Lower lobe of right lung (tissue), 2 donors: ENCODE measurements at regions not wholly inside any gene's neighbourhood (a gene's known extent, or its start where the extent isn't known, plus 50 kb on each side); places are given as distances from the start of the nearest gene placed in this dataset.

Source experiments
- ATAC-seq, 2 donors: fragments of 200-7000 bp; cut with Tn5 transposase; one replicate each; pipeline ENCODE4 v1.9.1; 2020 to 2022; ENCODE audit warnings: mild to moderate bottlenecking in 2 of 2, moderate library complexity in 2 of 2
- DNase-seq: peaks from one replicate; pipeline ENCODE4 v3.0.0-alpha.2; 2020
- H3K27ac ChIP-seq: fragments of 200-600 bp; one replicate; pipeline ENCODE4 v1.8.0; 2022
- H3K27me3 ChIP-seq: fragments of 200-600 bp; one replicate; pipeline ENCODE4 v1.8.0; 2022; ENCODE audit warnings: low read depth
- H3K36me3 ChIP-seq: fragments of 200-600 bp; one replicate; pipeline ENCODE4 v1.8.0; 2022; ENCODE audit warnings: mild to moderate bottlenecking
- H3K4me1 ChIP-seq: fragments of 200-600 bp; one replicate; pipeline ENCODE4 v1.8.0; 2022
- H3K4me3 ChIP-seq: fragments of 200-600 bp; one replicate; pipeline ENCODE4 v1.8.0; 2022; ENCODE audit warnings: mild to moderate bottlenecking
- H3K9me3 ChIP-seq: fragments of 200-600 bp; one replicate; pipeline ENCODE4 v1.8.0; 2022
- intact Hi-C: fragments of 100-400 bp; cut with DNase I; formaldehyde crosslinking; loops from one replicate; pipeline ENCODE4 v1.11.0; 2022
- TF ChIP-seq, protein P1 (sequence below): fragments of 200-600 bp; IDR thresholded peaks from one replicate; pipeline ENCODE4 v1.8.0; 2022; ENCODE audit warnings: antibody characterized with exemption, mild to moderate bottlenecking
- donor health status: DM: no; HTN: yes; CAD: no; lungs with severe emphysema.

GRCh38 chr2:40874380-40874779 is 422.5 kb upstream of the SLC8A1 start:
- no peak for ATAC-seq
- TF ChIP-seq, protein P1, sequence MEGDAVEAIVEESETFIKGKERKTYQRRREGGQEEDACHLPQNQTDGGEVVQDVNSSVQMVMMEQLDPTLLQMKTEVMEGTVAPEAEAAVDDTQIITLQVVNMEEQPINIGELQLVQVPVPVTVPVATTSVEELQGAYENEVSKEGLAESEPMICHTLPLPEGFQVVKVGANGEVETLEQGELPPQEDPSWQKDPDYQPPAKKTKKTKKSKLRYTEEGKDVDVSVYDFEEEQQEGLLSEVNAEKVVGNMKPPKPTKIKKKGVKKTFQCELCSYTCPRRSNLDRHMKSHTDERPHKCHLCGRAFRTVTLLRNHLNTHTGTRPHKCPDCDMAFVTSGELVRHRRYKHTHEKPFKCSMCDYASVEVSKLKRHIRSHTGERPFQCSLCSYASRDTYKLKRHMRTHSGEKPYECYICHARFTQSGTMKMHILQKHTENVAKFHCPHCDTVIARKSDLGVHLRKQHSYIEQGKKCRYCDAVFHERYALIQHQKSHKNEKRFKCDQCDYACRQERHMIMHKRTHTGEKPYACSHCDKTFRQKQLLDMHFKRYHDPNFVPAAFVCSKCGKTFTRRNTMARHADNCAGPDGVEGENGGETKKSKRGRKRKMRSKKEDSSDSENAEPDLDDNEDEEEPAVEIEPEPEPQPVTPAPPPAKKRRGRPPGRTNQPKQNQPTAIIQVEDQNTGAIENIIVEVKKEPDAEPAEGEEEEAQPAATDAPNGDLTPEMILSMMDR = no peak
- intact Hi-C loops = no loop called here

GRCh38 chr2:40877734-40878288 is 425.9 kb upstream of the SLC8A1 start:
- intact Hi-C loops = no loop called here
- Histone ChIP-seq H3K36me3 (no peaks in the 10 kb centered on the region), H3K27me3 (no peaks in the 10 kb centered on the region), H3K4me3 (no peak overlapping the region), H3K9me3 (no peaks in the 10 kb centered on the region), H3K4me1 (no peaks in the 10 kb centered on the region), H3K27ac (no peak overlapping the region)
- no peak for ATAC-seq
- no peak for DNase-seq
- TF ChIP-seq, protein P1 = no peak

More at GRCh38 chr2:40874380-40874779, 422.5 kb upstream of the SLC8A1 start:
- H3K27ac ChIP-seq = no peak overlapping the region
- no peaks in the 10 kb centered on the region for H3K36me3 ChIP-seq
- no peak overlapping the region for H3K4me3 ChIP-seq
- no peaks in the 10 kb centered on the region for H3K4me1 ChIP-seq
- no peaks in the 10 kb centered on the region for H3K9me3 ChIP-seq
- no peaks in the 10 kb centered on the region for H3K27me3 ChIP-seq
- no peak for DNase-seq

GRCh38 chr2:40879305-40879704 is 427.4 kb upstream of the SLC8A1 start:
- ATAC-seq (no peak), DNase-seq (no peak)
- Histone ChIP-seq H3K4me3 (no peak overlapping the region), H3K36me3 (no peaks in the 10 kb centered on the region), H3K27me3 (no peaks in the 10 kb centered on the region), H3K9me3 (no peaks in the 10 kb centered on the region), H3K27ac (no peak overlapping the region), H3K4me1 (no peaks in the 10 kb centered on the region)
- intact Hi-C loops = no loop called here
- TF ChIP-seq, protein P1 = no peak

- TF ChIP-seq, protein P1 = no peak
- Histone ChIP-seq H3K9me3 (no peaks in the 10 kb centered on the region), H3K4me1 (no peaks in the 10 kb centered on the region), H3K27me3 (no peaks in the 10 kb centered on the region), H3K36me3 (no peaks in the 10 kb centered on the region), H3K4me3 (no peak overlapping the region), H3K27ac (no peak overlapping the region)
- intact Hi-C loops = no loop called here
- ATAC-seq (no peak), DNase-seq (no peak)
Observed at GRCh38 chr2:40886100-40886499, 434.2 kb upstream of the SLC8A1 start.

- no peaks in the 10 kb centered on the region for H3K9me3 ChIP-seq
- no peaks in the 10 kb centered on the region for H3K27me3 ChIP-seq
- intact Hi-C loops = no loop called here
- H3K4me1 ChIP-seq = no peaks in the 10 kb centered on the region
- TF ChIP-seq, protein P1 = no peak
- ATAC-seq = no peak
- no peaks in the 10 kb centered on the region for H3K36me3 ChIP-seq
- DNase-seq = no peak
- H3K27ac ChIP-seq = no peak overlapping the region
- H3K4me3 ChIP-seq = no peak overlapping the region
Observed at GRCh38 chr2:40886655-40887054, 434.8 kb upstream of the SLC8A1 start.
